Mesenchymal stem cell (in vitro differentiated cells and primary cell): ENCODE measurements at regions not wholly inside any gene's neighbourhood (a gene's known extent, or its start where the extent isn't known, plus 50 kb on each side); places are given as distances from the start of the nearest gene placed in this dataset.
A peak's percentile ranks its signal among the peaks of the same experiment; 100 is the strongest.

Experiments used
- DNase-seq: peaks from one replicate; pipeline ENCODE4 v3.0.0-alpha.2; 2013
- H2AFZ ChIP-seq: one replicate; pipeline ENCODE4 v1.6.1; 2013; ENCODE audit warnings: low read depth, mild to moderate bottlenecking, control low read depth, inconsistent platforms, low read length, moderate library complexity
- H2AK5ac ChIP-seq: 2 replicates; pipeline ENCODE4 v1.6.1; 2013; ENCODE audit warnings: low read length, moderate library complexity, mild to moderate bottlenecking, inconsistent platforms; ENCODE audit not compliant: severe bottlenecking
- H2BK120ac ChIP-seq: one replicate; pipeline ENCODE4 v1.6.1; 2013; ENCODE audit warnings: low read depth, mild to moderate bottlenecking, inconsistent platforms, low read length, moderate library complexity
- H2BK12ac ChIP-seq, 2 experiments: one replicate each; pipeline ENCODE4 v1.6.1; 2013; ENCODE audit warnings: inconsistent platforms in 2 of 2, low read length in 2 of 2, mild to moderate bottlenecking in 2 of 2, moderate library complexity in 2 of 2, control low read depth in 1 of 2
- H2BK15ac ChIP-seq: one replicate; pipeline ENCODE4 v1.6.1; 2013; ENCODE audit warnings: mild to moderate bottlenecking, low read depth, inconsistent platforms; ENCODE audit not compliant: poor library complexity, severe bottlenecking
- H2BK5ac ChIP-seq: 2 replicates; pipeline ENCODE4 v1.6.1; 2013; ENCODE audit warnings: low read depth, mild to moderate bottlenecking, low read length, control low read depth, inconsistent platforms; ENCODE audit not compliant: poor library complexity, severe bottlenecking
- H3K14ac ChIP-seq, 2 experiments: one replicate each; pipeline ENCODE4 v1.6.1; 2013; ENCODE audit warnings: inconsistent platforms in 2 of 2, low read length in 2 of 2, control low read depth in 1 of 2, mild to moderate bottlenecking in 1 of 2, moderate library complexity in 1 of 2
- H3K18ac ChIP-seq, 2 experiments: one replicate each; pipeline ENCODE4 v1.6.1; 2013; ENCODE audit warnings: inconsistent platforms in 2 of 2, low read length in 2 of 2, control low read depth in 1 of 2, low read depth in 1 of 2, mild to moderate bottlenecking in 1 of 2
- H3K23ac ChIP-seq, 2 experiments: one replicate each; pipeline ENCODE4 v1.6.1; 2013; ENCODE audit warnings: inconsistent platforms in 2 of 2, low read length in 2 of 2, mild to moderate bottlenecking in 2 of 2, moderate library complexity in 2 of 2, control low read depth in 1 of 2
- H3K27ac ChIP-seq: 2 replicates; pipeline ENCODE4 v1.5.1; 2013; ENCODE audit warnings: mild to moderate bottlenecking, moderate library complexity, low read length, control low read depth, inconsistent platforms; ENCODE audit not compliant: poor library complexity, severe bottlenecking
- H3K27me3 ChIP-seq, 2 experiments: 2 replicates each; pipeline versions ENCODE4 v1.6.1 to v1.7.0; 2013; ENCODE audit warnings: low read length in 2 of 2, mild to moderate bottlenecking in 2 of 2, moderate library complexity in 2 of 2, control low read depth in 1 of 2, inconsistent platforms in 1 of 2; ENCODE audit not compliant: control insufficient read depth in 1 of 2, insufficient read depth in 1 of 2
- H3K36me3 ChIP-seq, 2 experiments: 2 replicates each; pipeline versions ENCODE4 v1.6.1 to v1.7.0; 2013; ENCODE audit warnings: low read length in 2 of 2, control low read depth in 1 of 2, inconsistent platforms in 1 of 2, low read depth in 1 of 2, mild to moderate bottlenecking in 1 of 2; ENCODE audit not compliant: insufficient read depth in 2 of 2, control insufficient read depth in 1 of 2
- H3K4ac ChIP-seq, 2 experiments: one replicate each; pipeline ENCODE4 v1.6.1; 2013; ENCODE audit warnings: inconsistent platforms in 2 of 2, low read length in 2 of 2, mild to moderate bottlenecking in 2 of 2, moderate library complexity in 2 of 2, control low read depth in 1 of 2, low read depth in 1 of 2
- H3K4me1 ChIP-seq: 2 replicates; pipeline ENCODE4 v1.6.1; 2013; ENCODE audit warnings: low read depth, low read length, control low read depth; ENCODE audit not compliant: control insufficient read depth, insufficient read depth
- H3K4me2 ChIP-seq: 2 replicates; pipeline ENCODE4 v1.6.1; 2013; ENCODE audit warnings: low read length, mild to moderate bottlenecking, inconsistent platforms; ENCODE audit not compliant: poor library complexity, severe bottlenecking
- H3K4me3 ChIP-seq, 2 experiments: 2 replicates each; pipeline versions ENCODE4 v1.5.1 to v1.7.0; 2013; ENCODE audit warnings: low read length in 2 of 2, mild to moderate bottlenecking in 2 of 2, control low read depth in 1 of 2, low read depth in 1 of 2; ENCODE audit not compliant: insufficient read depth in 1 of 2
- H3K79me1 ChIP-seq: replicated peaks from 2 replicates; pipeline ENCODE4 v1.6.1; 2013; ENCODE audit warnings: mild to moderate bottlenecking, control low read depth, low read length, inconsistent platforms; ENCODE audit not compliant: poor library complexity, severe bottlenecking
- H3K9ac ChIP-seq: 2 replicates; pipeline ENCODE4 v1.7.0; 2013; ENCODE audit warnings: mild to moderate bottlenecking, low read length, moderate library complexity
- H3K9me3 ChIP-seq: 2 replicates; pipeline ENCODE4 v1.7.0; 2013; ENCODE audit warnings: mild to moderate bottlenecking, low read length; ENCODE audit not compliant: control insufficient read depth
- H4K8ac ChIP-seq: one replicate; pipeline ENCODE4 v1.6.1; 2013; ENCODE audit warnings: inconsistent platforms, mild to moderate bottlenecking, low read length, moderate library complexity
- H4K91ac ChIP-seq: one replicate; pipeline ENCODE4 v1.6.1; 2013; ENCODE audit warnings: mild to moderate bottlenecking, low read length, inconsistent platforms
- WGBS: methylation state at CpG from one replicate; pipeline ENCODE4 v1.1.7; 2013; ENCODE audit warnings: mixed read lengths; 5-methylcytosine and 5-hydroxymethylcytosine counted together

DNA sequence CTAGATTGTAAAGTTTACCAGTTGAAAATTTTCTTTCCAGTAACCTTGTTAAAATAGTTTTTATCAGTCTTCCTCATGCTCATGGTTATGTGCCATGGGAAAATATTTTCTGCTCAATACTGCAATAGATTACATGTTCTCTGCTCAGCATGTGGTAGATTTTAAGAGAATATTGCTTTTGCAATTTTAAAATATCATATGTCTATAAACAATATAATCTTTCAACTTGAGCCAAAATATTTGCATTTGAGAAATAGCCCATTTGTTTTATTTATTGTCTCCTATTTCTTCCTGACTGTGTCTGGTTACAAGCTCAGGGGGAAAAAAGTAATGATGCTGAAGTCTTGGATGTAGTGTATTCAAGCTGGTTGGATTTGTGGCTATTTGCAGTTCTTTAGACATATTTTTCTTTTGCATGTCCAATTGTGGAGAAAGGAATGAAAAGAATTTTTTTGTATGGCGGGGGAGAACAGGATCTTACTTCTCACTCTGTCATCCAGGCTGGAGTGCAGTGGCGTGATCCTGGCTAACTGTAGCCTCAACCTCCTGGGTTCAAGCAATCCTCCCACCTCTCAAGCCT is 342.6 kb upstream of the NAV3 start:
- Histone ChIP-seq H2BK15ac (no peak overlapping the region), H3K36me3 (no peaks in the 10 kb centered on the region), H3K79me1 (no peaks in the 10 kb centered on the region), H2BK120ac (no peak overlapping the region), H3K4me3 (no peak overlapping the region), H3K14ac (no peak overlapping the region), H4K8ac (no peak overlapping the region), H3K9me3 (no peaks in the 10 kb centered on the region), H2BK12ac (no peak overlapping the region), H2AK5ac (no peak overlapping the region), H3K4ac (no peak overlapping the region), H3K4me2 (no peak overlapping the region), H2BK5ac (no peak overlapping the region), H2AFZ (no peak overlapping the region), H3K9ac (no peak overlapping the region), H3K18ac (no peak overlapping the region), H3K4me1 (peaks cover 2% of the 10 kb centered on the region), H3K23ac (no peak overlapping the region), H3K27me3 (no peaks in the 10 kb centered on the region), H4K91ac (no peak overlapping the region), H3K27ac (no peak overlapping the region)
- WGBS, result 45% methylated on average over 2 of the region's 2 CpGs
- no peak for DNase-seq

- Histone ChIP-seq H3K23ac (no peak overlapping the region), H2BK15ac (no peak overlapping the region), H2AFZ (no peak overlapping the region), H3K9ac (no peak overlapping the region), H2AK5ac (no peak overlapping the region), H3K27me3 (no peaks in the 10 kb centered on the region), H3K36me3 (no peaks in the 10 kb centered on the region), H3K18ac (no peak overlapping the region), H3K79me1 (no peaks in the 10 kb centered on the region), H3K9me3 (no peaks in the 10 kb centered on the region), H2BK120ac (no peak overlapping the region), H2BK12ac (no peak overlapping the region), H3K4me1 (peaks cover 2% of the 10 kb centered on the region), H2BK5ac (no peak overlapping the region), H3K4ac (no peak overlapping the region), H3K4me3 (no peak overlapping the region), H3K14ac (no peak overlapping the region), H3K27ac (no peak overlapping the region), H4K8ac (no peak overlapping the region), H3K4me2 (no peak overlapping the region), H4K91ac (no peak overlapping the region)
- no peak for DNase-seq
- WGBS, result no CpG with 5 or more reads among the region's 1 CpG
Measured at GRCh38 chr12:77486872-77487271, 343.8 kb upstream of the NAV3 start.

- Histone ChIP-seq H2BK120ac (no peak overlapping the region), H3K18ac (no peak overlapping the region), H3K4me3 (no peak overlapping the region), H3K36me3 (no peaks in the 10 kb centered on the region), H3K23ac (no peak overlapping the region), H3K79me1 (no peaks in the 10 kb centered on the region), H2AFZ (no peak overlapping the region), H3K9me3 (no peaks in the 10 kb centered on the region), H3K4me2 (no peak overlapping the region), H4K8ac (no peak overlapping the region), H3K27me3 (no peaks in the 10 kb centered on the region), H2AK5ac (no peak overlapping the region), H3K4me1 (peaks cover 2% of the 10 kb centered on the region), H2BK12ac (no peak overlapping the region), H3K14ac (peak overlapping the region in 1 of 2 experiments; percentile 81), H3K4ac (no peak overlapping the region), H2BK15ac (no peak overlapping the region), H3K9ac (no peak overlapping the region), H3K27ac (no peak overlapping the region), H4K91ac (no peak overlapping the region), H2BK5ac (no peak overlapping the region)
- DNase-seq, result no peak
- WGBS, result 80% methylated on average over 3 of the region's 3 CpGs
Measured at GRCh38 chr12:77485961-77486854, 344.5 kb upstream of the NAV3 start.

DNA sequence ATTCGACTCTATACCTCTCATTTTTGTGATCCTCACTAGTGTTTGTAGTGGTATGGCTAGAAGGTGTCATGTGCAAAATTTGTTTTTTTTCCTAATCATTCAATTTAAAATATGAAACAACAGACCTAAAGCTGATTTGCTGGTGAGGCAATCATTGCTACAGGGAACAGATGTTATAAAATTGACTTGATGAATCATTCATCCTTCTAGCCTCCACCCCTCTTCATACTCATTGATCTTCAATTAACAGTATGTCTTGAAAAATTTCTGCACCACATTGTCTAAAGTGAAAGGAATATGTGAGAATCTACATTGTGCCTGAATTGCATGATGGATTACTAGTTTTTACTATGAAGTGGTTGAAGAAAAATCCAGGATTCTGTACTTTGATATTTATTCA is 349.0 kb upstream of the NAV3 start:
- no CpG with 5 or more reads among the region's 1 CpG for WGBS
- Histone ChIP-seq H3K4me1 (no peaks in the 10 kb centered on the region), H2BK5ac (no peak overlapping the region), H3K27ac (no peak overlapping the region), H2AK5ac (no peak overlapping the region), H4K8ac (no peak overlapping the region), H3K23ac (no peak overlapping the region), H3K27me3 (no peaks in the 10 kb centered on the region), H2AFZ (no peak overlapping the region), H3K9me3 (no peaks in the 10 kb centered on the region), H2BK15ac (no peak overlapping the region), H2BK12ac (no peak overlapping the region), H3K79me1 (no peaks in the 10 kb centered on the region), H3K4me2 (no peak overlapping the region), H3K36me3 (no peaks in the 10 kb centered on the region), H3K4ac (no peak overlapping the region), H3K18ac (no peak overlapping the region), H4K91ac (no peak overlapping the region), H3K14ac (no peak overlapping the region), H3K4me3 (no peak overlapping the region), H3K9ac (no peak overlapping the region), H2BK120ac (no peak overlapping the region)
- no peak for DNase-seq
